ENCODE measurements at regions not wholly inside any gene's neighbourhood (a gene's known extent, or its start where the extent isn't known, plus 50 kb on each side); places are given as distances from the start of the nearest gene placed in this dataset.

GRCh38 chr5:9832921-9833320 lies 202.8 kb upstream of the TAS2R1 start:
- peaks cover 52 to 61% of the 10 kb centered on the region in 2 experiments for H3K4me1 Mint-ChIP-seq

More at GRCh38 chr5:9832921-9833320, 202.8 kb upstream of the TAS2R1 start:
- no peak overlapping the region for H3K18ac ChIP-seq (ENCODE audit: insufficient read length, low read depth, low read length)
- no peak overlapping the region for H3K4me2 ChIP-seq (ENCODE audit: insufficient read depth, insufficient read length, low read length)
- DNase-seq: no peak
- H3K9me3 Mint-ChIP-seq: no peaks in the 10 kb centered on the region
- no peaks in the 10 kb centered on the region for H3K36me3 Mint-ChIP-seq (ENCODE audit: insufficient read depth in 1 of 3, low read depth in 3 of 3)
- no peaks in the 10 kb centered on the region for H3K79me2 ChIP-seq (ENCODE audit: insufficient read depth, low read length)
- no peaks in the 10 kb centered on the region for H3K23me2 ChIP-seq (ENCODE audit: insufficient read length, low read depth, low read length, poor library complexity, severe bottlenecking)
- H4K91ac ChIP-seq (ENCODE audit: insufficient read length, low read depth, low read length): no peak overlapping the region
- H3K56ac ChIP-seq (ENCODE audit: insufficient read length, low read depth, low read length): no peak overlapping the region
- peak overlapping the region in 2 of 3 experiments; percentile 53 to 89; a peak in 4 of 7 replicates for H3K27ac Mint-ChIP-seq
- H3K27ac ChIP-seq (ENCODE audit: insufficient read length, low read depth, low read length): no peak overlapping the region
- no peak overlapping the region for H2BK120ac ChIP-seq (ENCODE audit: low read depth, low read length, poor library complexity, severe bottlenecking)
- no peak overlapping the region for H2BK15ac ChIP-seq (ENCODE audit: low read depth, low read length)
- no peak overlapping the region for H3T11ph ChIP-seq (ENCODE audit: low read length)
- H2BK12ac ChIP-seq (ENCODE audit: insufficient read length, low read depth, low read length): no peak overlapping the region
- no peak overlapping the region for H2BK20ac ChIP-seq (ENCODE audit: low read depth, low read length, poor library complexity, severe bottlenecking)
- H4K8ac ChIP-seq (replicated peaks; ENCODE audit: insufficient read length, low read depth, low read length): no peak overlapping the region
- H3K4me1 ChIP-seq (ENCODE audit: insufficient read depth, low read length): peaks cover 13% of the 10 kb centered on the region; the same call in 1 of the 2 replicates
- no peak overlapping the region for H2AK5ac ChIP-seq (ENCODE audit: insufficient read length, low read length)
- WGBS (ENCODE audit: extremely low coverage, insufficient read length, low lambda C conversion rate): no CpG with 5 or more reads among the region's 5 CpGs
- no peak overlapping the region for H2BK5ac ChIP-seq (ENCODE audit: insufficient read length, low read length)
- no peaks in the 10 kb centered on the region; the same call in 1 of the 2 replicates for H3K27me3 Mint-ChIP-seq (ENCODE audit: low read depth)
- H3K14ac ChIP-seq (ENCODE audit: insufficient read depth, low read length): no peak overlapping the region
- H3K79me1 ChIP-seq (ENCODE audit: insufficient read depth, low read depth, low read length, poor library complexity, severe bottlenecking): no peaks in the 10 kb centered on the region
- H3K23ac ChIP-seq (ENCODE audit: insufficient read length, low read depth, low read length): no peak overlapping the region
- H3K4me3 Mint-ChIP-seq: peak overlapping the region in 1 of 2 experiments; percentile 2; a peak in 1 of 5 replicates
- H3K4ac ChIP-seq (ENCODE audit: low read depth, low read length): no peak overlapping the region
- no peak overlapping the region for H4K5ac ChIP-seq (ENCODE audit: insufficient read length, low read depth, low read length)
- no peaks in the 10 kb centered on the region for H3K27me3 ChIP-seq (ENCODE audit: insufficient read depth, low read length)
- no peak for TF ChIP-seq CTCF (conservative IDR thresholded peaks at IDR 0.05)
- no peaks in the 10 kb centered on the region for H3K9me3 ChIP-seq (ENCODE audit: control insufficient read depth, low read depth, low read length)
- no peak overlapping the region for H2AFZ ChIP-seq (ENCODE audit: low read length)
- no peaks in the 10 kb centered on the region for H4K20me1 ChIP-seq (ENCODE audit: control insufficient read depth, insufficient read depth, insufficient read length)
- H3K9ac ChIP-seq (ENCODE audit: extremely low read depth, insufficient read length, low read length): no peak overlapping the region
